SK-N-SH (cell line): ENCODE measurements at regions not wholly inside any gene's neighbourhood (a gene's known extent, or its start where the extent isn't known, plus 50 kb on each side); places are given as distances from the start of the nearest gene placed in this dataset.

Experiments
- EP300 ChIP-seq, 2 experiments: IDR thresholded peaks; 2 replicates each; pipeline versions ENCODE4 v1.4.0 to v1.6.1; 2012; ENCODE audit warnings: borderline replicate concordance in 1 of 2, low read depth in 1 of 2, low read length in 1 of 2
- EZH2phosphoT487 ChIP-seq: fragments of 200-600 bp; sonication (generic); IDR thresholded peaks from 2 replicates; pipeline ENCODE4 v1.6.1; 2017; ENCODE audit warnings: low read depth, mixed run types, mild to moderate bottlenecking, antibody characterized with exemption, moderate library complexity, borderline replicate concordance
- GABPA ChIP-seq: IDR thresholded peaks from 2 replicates; pipeline ENCODE4 v1.4.0; 2012; ENCODE audit warnings: low read depth, mild to moderate bottlenecking
- IRF3 ChIP-seq: fragments of 150-350 bp; IDR thresholded peaks from 2 replicates; pipeline ENCODE4 v1.6.1; 2016; ENCODE audit warnings: mild to moderate bottlenecking, low read depth, low read length
- MEF2A ChIP-seq: IDR thresholded peaks from 2 replicates; pipeline ENCODE4 v1.4.0; 2012; ENCODE audit warnings: low read depth, borderline replicate concordance
- POLR2AphosphoS5 ChIP-seq: IDR thresholded peaks from 2 replicates; pipeline ENCODE4 v1.6.1; 2012; ENCODE audit warnings: low read depth, low read length
- RAD21 ChIP-seq: IDR thresholded peaks from 2 replicates; pipeline ENCODE4 v1.6.1; 2012; ENCODE audit warnings: mild to moderate bottlenecking, low read length
- REST ChIP-seq: IDR thresholded peaks from 2 replicates; pipeline ENCODE4 v1.6.1; 2012; ENCODE audit warnings: mild to moderate bottlenecking, low read depth, low read length, moderate library complexity
- SMC3 ChIP-seq: IDR thresholded peaks from 2 replicates; pipeline ENCODE4 v1.6.1; 2012; ENCODE audit warnings: low read depth, low read length, improper control_type of control experiment
- YY1 ChIP-seq: IDR thresholded peaks from 2 replicates; pipeline ENCODE4 v1.4.0; 2012; ENCODE audit warnings: low read depth, mild to moderate bottlenecking
- TF ChIP-seq, protein P1 (sequence below): fragments of 200-600 bp; sonication (generic); IDR thresholded peaks from 2 replicates; pipeline ENCODE4 v1.6.1; 2017; ENCODE audit warnings: antibody characterized with exemption, mild to moderate bottlenecking, moderate library complexity
- TF ChIP-seq, protein P2 (sequence below): IDR thresholded peaks from 2 replicates; pipeline ENCODE4 v1.4.0; 2012; ENCODE audit warnings: low read depth, borderline replicate concordance

GRCh38 chr19:28516415-28516872, 696.5 kb downstream of the UQCRFS1 start:
- TF ChIP-seq MEF2A (no peak), EP300 (IDR thresholded peaks at IDR 0.05; ENCODE audit: borderline replicate concordance in 1 of 2, low read depth in 1 of 2, low read length in 1 of 2) (no peak), IRF3 (no peak), REST (no peak), YY1 (no peak), RAD21 (no peak), SMC3 (no peak), GABPA (no peak), EZH2phosphoT487 (no peak), POLR2AphosphoS5 (no peak)
- TF ChIP-seq, protein P1, sequence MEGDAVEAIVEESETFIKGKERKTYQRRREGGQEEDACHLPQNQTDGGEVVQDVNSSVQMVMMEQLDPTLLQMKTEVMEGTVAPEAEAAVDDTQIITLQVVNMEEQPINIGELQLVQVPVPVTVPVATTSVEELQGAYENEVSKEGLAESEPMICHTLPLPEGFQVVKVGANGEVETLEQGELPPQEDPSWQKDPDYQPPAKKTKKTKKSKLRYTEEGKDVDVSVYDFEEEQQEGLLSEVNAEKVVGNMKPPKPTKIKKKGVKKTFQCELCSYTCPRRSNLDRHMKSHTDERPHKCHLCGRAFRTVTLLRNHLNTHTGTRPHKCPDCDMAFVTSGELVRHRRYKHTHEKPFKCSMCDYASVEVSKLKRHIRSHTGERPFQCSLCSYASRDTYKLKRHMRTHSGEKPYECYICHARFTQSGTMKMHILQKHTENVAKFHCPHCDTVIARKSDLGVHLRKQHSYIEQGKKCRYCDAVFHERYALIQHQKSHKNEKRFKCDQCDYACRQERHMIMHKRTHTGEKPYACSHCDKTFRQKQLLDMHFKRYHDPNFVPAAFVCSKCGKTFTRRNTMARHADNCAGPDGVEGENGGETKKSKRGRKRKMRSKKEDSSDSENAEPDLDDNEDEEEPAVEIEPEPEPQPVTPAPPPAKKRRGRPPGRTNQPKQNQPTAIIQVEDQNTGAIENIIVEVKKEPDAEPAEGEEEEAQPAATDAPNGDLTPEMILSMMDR, result no peak
- TF ChIP-seq, protein P2, sequence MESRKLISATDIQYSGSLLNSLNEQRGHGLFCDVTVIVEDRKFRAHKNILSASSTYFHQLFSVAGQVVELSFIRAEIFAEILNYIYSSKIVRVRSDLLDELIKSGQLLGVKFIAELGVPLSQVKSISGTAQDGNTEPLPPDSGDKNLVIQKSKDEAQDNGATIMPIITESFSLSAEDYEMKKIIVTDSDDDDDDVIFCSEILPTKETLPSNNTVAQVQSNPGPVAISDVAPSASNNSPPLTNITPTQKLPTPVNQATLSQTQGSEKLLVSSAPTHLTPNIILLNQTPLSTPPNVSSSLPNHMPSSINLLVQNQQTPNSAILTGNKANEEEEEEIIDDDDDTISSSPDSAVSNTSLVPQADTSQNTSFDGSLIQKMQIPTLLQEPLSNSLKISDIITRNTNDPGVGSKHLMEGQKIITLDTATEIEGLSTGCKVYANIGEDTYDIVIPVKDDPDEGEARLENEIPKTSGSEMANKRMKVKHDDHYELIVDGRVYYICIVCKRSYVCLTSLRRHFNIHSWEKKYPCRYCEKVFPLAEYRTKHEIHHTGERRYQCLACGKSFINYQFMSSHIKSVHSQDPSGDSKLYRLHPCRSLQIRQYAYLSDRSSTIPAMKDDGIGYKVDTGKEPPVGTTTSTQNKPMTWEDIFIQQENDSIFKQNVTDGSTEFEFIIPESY, result no peak
